GM21390 (cell line): ENCODE measurements at regions not wholly inside any gene's neighbourhood (a gene's known extent, or its start where the extent isn't known, plus 50 kb on each side); places are given as distances from the start of the nearest gene placed in this dataset.
"Not testable (repeated sequence)": the region's sequence is repeated elsewhere in the genome, so short reads cannot be mapped to it uniquely, and the experiment has no call there.

Source experiments
- ATAC-seq: cut with Tn5 transposase; IDR thresholded peaks from one replicate; pipeline ENCODE4 v1.9.1; 2021; ENCODE audit not compliant: unreplicated experiment

DNA sequence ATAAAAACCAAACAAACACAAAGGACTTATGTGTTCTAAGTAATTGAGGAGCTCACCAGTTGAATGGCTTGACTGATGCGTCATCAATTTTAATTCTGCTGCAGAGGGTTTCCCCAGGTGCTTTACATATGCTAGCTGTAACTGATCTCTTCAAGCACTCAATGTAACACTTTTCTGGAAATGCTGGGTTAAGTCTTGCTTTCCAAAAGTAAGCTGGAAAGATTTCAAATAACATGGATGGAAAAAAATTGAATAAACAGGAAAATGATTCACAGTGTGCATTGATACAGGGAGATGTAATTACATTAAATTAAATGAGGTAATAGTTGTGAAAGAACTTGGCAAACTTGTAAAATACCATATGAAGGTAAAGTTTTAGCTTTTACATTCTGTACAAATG lies 186.7 kb upstream of the WDFY3 start:
- ATAC-seq = no peak

GRCh38 chr4:85154591-85154990 lies 188.1 kb upstream of the WDFY3 start:
- ATAC-seq = no peak

GRCh38 chr4:85165808-85166207 lies 199.3 kb upstream of the WDFY3 start:
- ATAC-seq = no peak

DNA sequence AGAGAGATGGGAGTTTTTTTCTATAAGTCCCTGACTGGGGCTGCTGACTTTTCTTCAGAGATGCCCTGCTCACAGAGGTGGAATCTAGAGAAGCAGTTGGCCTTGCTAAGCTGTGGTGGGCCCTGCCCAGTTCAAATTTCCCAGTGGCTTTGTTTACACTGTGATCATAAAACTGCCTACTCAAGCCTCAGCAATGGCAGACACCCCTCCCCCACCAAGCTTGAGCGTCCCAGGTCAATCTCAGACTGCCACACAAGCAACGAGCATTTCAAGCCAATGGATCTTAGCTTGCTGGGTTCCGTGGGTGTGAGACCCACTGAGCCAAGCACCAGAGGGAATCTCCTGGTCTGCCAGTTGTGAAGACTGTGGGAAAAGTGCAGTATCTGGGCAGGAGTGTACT lies 199.8 kb upstream of the WDFY3 start:
- no peak for ATAC-seq

GRCh38 chr4:85168234-85168834 lies 201.8 kb upstream of the WDFY3 start:
- ATAC-seq = no peak

- ATAC-seq = no peak
Observed at GRCh38 chr4:85170241-85170640, 203.8 kb upstream of the WDFY3 start.

GRCh38 chr4:85175190-85175589 lies 208.7 kb upstream of the WDFY3 start:
- ATAC-seq = no peak

- no peak for ATAC-seq
Observed at GRCh38 chr4:85177092-85177491, 210.6 kb upstream of the WDFY3 start.

DNA sequence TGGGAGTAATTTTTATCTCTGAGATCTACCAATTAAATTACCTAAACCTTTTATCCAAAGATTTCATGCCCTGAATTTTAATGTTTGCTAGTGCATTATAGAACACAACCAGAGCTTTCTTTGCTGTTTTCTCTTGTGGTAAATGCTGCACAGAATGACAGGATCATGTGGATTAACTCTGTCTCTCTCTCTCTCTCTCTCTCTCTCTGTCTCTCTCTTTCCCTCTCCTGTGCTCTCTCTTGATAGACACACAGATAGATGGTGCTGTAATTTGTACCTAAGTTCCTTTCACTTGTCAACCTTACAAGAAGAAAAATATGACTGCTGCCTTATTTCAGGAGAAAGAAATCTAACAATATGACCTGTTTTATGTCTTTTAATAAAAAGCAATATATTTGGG lies 211.2 kb upstream of the WDFY3 start:
- ATAC-seq = no peak

GRCh38 chr4:85180533-85180932 lies 214.0 kb upstream of the WDFY3 start:
- no peak for ATAC-seq

GRCh38 chr4:85187106-85187505 lies 220.6 kb upstream of the WDFY3 start:
- no peak for ATAC-seq

DNA sequence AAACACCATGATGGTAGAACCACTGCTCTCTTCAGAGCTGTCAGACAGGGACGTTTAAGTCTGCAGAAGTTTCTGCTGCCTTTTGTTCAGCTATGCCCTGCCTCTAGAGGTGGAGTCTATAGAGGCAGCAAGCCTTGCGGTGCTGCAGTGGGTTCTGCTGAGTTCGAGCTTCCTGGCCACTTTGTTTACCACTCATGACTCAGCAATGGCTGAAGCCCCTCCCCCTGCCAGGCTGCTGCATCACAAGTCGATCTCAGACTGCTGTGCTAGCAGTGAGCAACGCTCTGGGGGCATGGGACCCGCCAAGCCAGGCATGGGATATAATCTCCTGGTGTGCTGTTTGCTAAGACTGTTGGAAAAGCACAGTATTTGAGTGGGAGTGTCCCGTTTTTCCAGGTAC lies 229.5 kb upstream of the WDFY3 start:
- not testable (repeated sequence) for ATAC-seq

DNA sequence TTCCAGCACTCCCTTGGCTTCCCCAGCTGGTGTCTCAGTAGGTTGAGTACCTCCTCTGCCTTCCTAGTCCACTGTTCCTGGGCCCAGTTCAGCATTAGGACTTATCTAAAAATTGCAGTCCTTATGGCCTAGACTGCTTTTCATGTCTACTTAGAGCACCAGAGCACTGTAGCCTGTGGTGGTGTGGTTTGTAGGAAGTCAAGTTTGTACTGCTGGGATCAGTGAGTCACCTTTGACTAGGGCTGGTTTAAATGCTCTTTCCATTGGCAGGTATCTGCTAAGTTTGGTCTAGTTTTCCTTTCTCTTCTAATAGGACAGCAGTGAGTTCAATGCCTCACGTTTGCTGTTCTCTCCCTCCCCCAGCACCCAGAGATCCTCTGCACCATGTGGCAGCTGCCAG lies 233.6 kb upstream of the WDFY3 start:
- no peak for ATAC-seq

GRCh38 chr4:85209161-85209560 lies 242.7 kb upstream of the WDFY3 start:
- ATAC-seq = no peak

DNA sequence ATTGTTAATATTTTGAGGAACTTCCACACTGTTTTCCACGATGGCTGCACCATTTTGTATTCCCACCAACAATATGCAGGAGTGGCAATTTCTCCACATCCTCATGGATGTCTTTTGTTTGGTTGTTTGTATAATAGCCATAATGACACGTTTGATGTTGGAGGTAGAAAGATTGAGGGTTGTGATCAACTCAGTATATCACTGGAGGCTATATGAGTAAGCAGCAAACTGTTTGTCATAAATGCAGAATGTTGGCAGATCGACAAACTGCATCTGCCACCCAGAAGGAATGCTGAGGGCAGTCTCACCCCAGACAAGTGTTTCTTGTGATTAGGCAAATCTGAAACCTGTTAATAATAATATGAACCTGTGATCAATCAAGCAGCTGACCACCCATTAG lies 243.9 kb upstream of the WDFY3 start:
- ATAC-seq = no peak

- not testable (repeated sequence) for ATAC-seq
Observed at GRCh38 chr4:85216571-85216970, 250.1 kb upstream of the WDFY3 start.

DNA sequence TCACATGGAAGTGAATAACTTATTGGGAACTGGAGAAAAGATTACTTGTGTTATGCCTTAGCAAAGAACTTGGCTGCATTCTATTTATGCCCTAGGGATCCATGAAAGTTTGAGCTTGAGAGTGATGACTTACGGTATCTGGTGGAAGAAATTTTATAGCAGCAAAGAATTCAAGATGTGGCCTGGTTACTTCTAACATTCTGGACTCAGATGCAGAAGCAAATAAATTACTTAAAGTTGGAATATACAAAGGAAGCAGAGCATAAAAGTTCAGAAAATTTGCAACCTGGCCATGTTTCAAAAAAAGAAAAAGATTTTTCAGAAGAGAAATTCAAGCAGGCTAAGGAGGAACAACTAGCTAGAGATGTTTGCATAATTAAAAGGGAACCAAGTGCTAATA lies 252.3 kb upstream of the WDFY3 start:
- no peak for ATAC-seq

- no peak for ATAC-seq
Observed at GRCh38 chr4:85221606-85222005, 253.3 kb upstream of the ARHGAP24 start.

DNA sequence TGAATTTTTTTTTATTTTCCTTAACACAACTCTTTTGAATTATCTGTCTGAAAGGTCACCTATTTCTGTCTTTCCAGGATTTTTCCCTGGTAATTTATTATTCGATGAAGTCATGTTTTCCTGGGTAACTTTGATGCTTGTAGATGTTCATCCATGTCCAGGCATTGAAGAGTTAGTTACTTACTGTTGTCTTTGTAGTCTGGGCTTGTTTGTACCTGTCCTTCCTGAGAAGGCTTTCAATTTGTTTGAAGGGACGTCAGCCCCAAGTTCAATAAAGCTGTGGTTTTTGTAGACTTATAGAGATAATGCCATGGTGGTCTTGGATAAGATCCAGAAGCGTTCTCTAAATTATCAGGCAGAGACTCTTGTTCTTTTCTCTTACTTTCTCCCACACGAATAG lies 252.4 kb upstream of the ARHGAP24 start:
- no peak for ATAC-seq

DNA sequence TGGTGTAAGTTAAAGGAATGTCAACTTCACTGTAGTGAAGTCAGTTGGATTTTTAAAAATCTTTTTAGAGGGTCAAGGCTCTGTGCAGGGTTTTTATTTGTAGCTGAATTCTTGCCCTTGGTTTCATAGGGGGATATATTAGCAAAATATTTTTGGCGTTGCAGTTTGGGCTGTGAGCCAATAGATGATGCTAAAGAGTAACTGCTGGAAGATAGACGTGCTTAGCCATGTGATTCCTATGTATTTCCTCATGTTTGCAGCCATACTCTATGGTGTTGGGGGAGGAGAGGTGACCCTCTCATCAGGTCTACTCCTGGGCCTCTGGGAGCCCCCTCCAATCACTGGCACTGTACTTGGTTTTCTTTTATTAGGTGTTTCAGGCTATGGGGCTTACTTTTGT lies 246.7 kb upstream of the ARHGAP24 start:
- no peak for ATAC-seq

DNA sequence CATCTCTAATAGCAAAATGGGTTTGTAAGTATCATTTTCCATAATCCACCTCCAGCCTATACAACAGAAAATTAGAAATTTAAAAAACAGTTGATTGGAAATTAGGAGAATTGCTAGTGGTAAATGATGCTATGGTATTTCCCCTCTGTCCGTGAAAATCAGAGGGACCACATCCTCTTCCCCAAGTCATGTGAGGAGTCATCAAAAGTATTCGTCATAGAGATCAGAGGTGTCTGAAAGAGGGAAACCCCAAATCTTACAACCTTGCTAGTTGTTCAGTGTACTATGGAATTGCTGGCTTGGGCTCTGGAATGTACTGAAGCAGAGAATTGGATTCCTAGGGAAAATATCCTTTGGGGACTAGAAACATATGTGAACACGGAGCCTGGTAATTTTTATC lies 241.4 kb upstream of the ARHGAP24 start:
- no peak for ATAC-seq

GRCh38 chr4:85243857-85244256 lies 231.1 kb upstream of the ARHGAP24 start:
- ATAC-seq = no peak

GRCh38 chr4:85244638-85245037 lies 230.3 kb upstream of the ARHGAP24 start:
- no peak for ATAC-seq

DNA sequence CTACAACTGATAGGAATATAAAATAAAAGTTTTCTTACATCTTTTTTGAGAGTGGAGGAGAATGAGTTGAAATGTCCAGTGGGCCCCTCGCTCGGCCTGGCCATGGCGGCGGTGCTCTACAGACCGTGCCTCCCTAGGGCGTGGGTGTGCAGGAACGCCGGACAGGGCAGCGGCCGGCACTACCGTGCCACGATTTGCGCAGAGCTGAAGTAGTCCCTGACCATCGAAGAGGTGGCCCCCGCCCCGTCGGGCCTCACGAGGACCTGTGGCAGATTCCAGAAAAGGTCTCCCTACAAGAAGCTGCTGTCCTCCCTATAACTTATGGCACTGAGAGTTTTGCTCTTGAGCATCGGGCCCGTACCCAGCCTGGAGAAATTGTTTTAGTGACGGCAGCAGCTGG lies 228.9 kb upstream of the ARHGAP24 start:
- ATAC-seq = no peak
